ENCODE measurements at regions not wholly inside any gene's neighbourhood (a gene's known extent, or its start where the extent isn't known, plus 50 kb on each side); places are given as distances from the start of the nearest gene placed in this dataset.

- no peak for TF ChIP-seq BCL11A (IDR thresholded peaks at IDR 0.05; ENCODE audit: low read depth, low read length)
- no peak for TF ChIP-seq GABPA (IDR thresholded peaks at IDR 0.05; ENCODE audit: low read depth)
- no peak for TF ChIP-seq KLF5 (IDR thresholded peaks at IDR 0.05; ENCODE audit: partially characterized antibody)
These were observed 1312.4 kb downstream of the PCDH9 start for GRCh38 chr13:65917731-65918130.
